ENCODE measurements at regions not wholly inside any gene's neighbourhood (a gene's known extent, or its start where the extent isn't known, plus 50 kb on each side); places are given as distances from the start of the nearest gene placed in this dataset.

DNA sequence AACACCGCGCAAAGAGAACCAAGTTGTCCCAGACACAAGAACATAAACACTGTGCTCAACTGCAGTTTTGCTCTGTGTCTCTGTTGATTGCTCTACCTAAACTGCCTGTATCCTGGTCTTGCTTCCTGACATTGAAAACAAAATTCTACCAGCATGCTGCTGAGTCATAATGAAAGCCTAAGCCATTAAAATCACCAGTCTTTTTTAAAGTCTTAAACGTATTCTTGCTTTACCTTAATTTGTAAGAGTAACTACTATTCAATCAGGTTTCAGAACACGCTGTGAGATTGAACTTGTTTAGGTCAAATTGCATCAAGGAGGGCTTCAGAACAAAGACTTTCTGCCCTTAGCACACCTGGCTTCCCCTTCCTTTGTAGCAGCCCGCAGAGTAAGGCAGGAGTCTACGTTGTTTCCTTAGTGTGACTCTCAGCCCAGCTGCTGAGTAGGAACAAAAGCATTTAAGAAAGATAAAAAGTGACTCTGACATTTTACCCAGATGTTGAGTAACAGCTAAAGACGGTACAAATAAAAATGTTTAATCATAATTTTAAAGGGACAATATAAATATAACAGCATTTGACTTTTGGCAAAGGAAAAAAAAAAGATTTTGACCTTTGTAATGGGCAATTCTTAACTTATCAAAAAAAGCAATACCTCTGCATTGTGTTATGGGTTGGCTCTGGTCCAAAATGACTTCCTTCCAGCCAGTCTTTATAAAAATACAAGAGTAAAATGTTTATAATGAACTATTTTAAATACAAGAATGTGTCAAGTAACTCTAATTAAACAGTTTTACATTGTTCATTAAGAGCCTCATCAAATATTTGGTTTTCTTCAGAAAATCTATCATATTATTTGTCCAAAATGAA is 186.9 kb upstream of the ADGRL4 start:
- Histone ChIP-seq H2AFZ (ENCODE audit: low read length) (no peak overlapping the region), H4K20me1 (ENCODE audit: insufficient read depth, low read length) (no peaks in the 10 kb centered on the region), H3K27me3 (ENCODE audit: insufficient read depth, low read length) (no peaks in the 10 kb centered on the region), H3K4me3 (ENCODE audit: low read depth, low read length, poor library complexity, severe bottlenecking) (no peak overlapping the region), H3F3A (ENCODE audit: insufficient read depth, low read length) (no peaks in the 10 kb centered on the region), H3K9me2 (ENCODE audit: low read depth, low read length) (no peaks in the 10 kb centered on the region), H3K36me3 (ENCODE audit: insufficient read depth, low read length) (no peaks in the 10 kb centered on the region), H3K79me2 (ENCODE audit: insufficient read depth, low read length) (no peaks in the 10 kb centered on the region), H3K27ac (ENCODE audit: low read depth, low read length, poor library complexity, severe bottlenecking) (peak overlapping the region; percentile 80), H3K4me1 (ENCODE audit: insufficient read depth, low read length, severe bottlenecking) (peaks cover 31% of the 10 kb centered on the region), H3K4me2 (ENCODE audit: low read length) (no peak overlapping the region; the same call in 1 of the 2 replicates), H3K9me3 (ENCODE audit: low read length) (no peaks in the 10 kb centered on the region), H3K9ac (ENCODE audit: low read length) (no peak overlapping the region)
- TF ChIP-seq EZH2 (IDR thresholded peaks at IDR 0.05; ENCODE audit: borderline replicate concordance, low read length): no peak
- TF ChIP-seq, protein P1, sequence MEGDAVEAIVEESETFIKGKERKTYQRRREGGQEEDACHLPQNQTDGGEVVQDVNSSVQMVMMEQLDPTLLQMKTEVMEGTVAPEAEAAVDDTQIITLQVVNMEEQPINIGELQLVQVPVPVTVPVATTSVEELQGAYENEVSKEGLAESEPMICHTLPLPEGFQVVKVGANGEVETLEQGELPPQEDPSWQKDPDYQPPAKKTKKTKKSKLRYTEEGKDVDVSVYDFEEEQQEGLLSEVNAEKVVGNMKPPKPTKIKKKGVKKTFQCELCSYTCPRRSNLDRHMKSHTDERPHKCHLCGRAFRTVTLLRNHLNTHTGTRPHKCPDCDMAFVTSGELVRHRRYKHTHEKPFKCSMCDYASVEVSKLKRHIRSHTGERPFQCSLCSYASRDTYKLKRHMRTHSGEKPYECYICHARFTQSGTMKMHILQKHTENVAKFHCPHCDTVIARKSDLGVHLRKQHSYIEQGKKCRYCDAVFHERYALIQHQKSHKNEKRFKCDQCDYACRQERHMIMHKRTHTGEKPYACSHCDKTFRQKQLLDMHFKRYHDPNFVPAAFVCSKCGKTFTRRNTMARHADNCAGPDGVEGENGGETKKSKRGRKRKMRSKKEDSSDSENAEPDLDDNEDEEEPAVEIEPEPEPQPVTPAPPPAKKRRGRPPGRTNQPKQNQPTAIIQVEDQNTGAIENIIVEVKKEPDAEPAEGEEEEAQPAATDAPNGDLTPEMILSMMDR (IDR thresholded peaks at IDR 0.05; ENCODE audit: low read length): no peak

DNA sequence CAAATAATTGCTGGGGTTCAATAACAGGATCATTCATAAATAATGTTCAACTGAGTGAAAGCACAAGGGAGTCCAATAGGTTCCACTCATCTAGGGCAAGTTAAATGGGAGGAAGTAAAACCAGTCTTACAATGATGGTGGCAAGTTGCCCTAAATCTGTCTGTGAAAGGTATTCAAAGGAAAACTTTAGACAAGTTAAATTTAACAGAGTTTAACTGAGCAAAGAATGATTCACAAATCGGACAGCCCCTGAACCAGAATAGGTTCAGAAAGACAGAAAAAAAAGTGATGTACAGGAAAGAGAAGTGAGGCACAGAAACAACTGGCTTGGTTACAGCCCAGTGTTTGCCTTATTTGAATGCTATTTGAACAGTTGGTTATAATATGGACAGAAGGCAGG is 183.5 kb upstream of the ADGRL4 start:
- H3K27me3 ChIP-seq (ENCODE audit: insufficient read depth, low read length): no peaks in the 10 kb centered on the region
- H2AFZ ChIP-seq (ENCODE audit: low read length): no peak overlapping the region
- peaks cover 31% of the 10 kb centered on the region for H3K4me1 ChIP-seq (ENCODE audit: insufficient read depth, low read length, severe bottlenecking)
- H3K9me3 ChIP-seq (ENCODE audit: low read length): no peaks in the 10 kb centered on the region
- peak overlapping the region; percentile 62 for H3K27ac ChIP-seq (ENCODE audit: low read depth, low read length, poor library complexity, severe bottlenecking)
- H3K36me3 ChIP-seq (ENCODE audit: insufficient read depth, low read length): no peaks in the 10 kb centered on the region
- H3F3A ChIP-seq (ENCODE audit: insufficient read depth, low read length): no peaks in the 10 kb centered on the region
- H3K79me2 ChIP-seq (ENCODE audit: insufficient read depth, low read length): no peaks in the 10 kb centered on the region
- H4K20me1 ChIP-seq (ENCODE audit: insufficient read depth, low read length): no peaks in the 10 kb centered on the region
- no peak overlapping the region for H3K9ac ChIP-seq (ENCODE audit: low read length)
- H3K4me2 ChIP-seq (ENCODE audit: low read length): no peak overlapping the region
- no peak overlapping the region for H3K4me3 ChIP-seq (ENCODE audit: low read depth, low read length, poor library complexity, severe bottlenecking)
- H3K9me2 ChIP-seq (ENCODE audit: low read depth, low read length): no peaks in the 10 kb centered on the region
- TF ChIP-seq EZH2 (IDR thresholded peaks at IDR 0.05; ENCODE audit: borderline replicate concordance, low read length): no peak
- TF ChIP-seq, protein P1 (IDR thresholded peaks at IDR 0.05; ENCODE audit: low read length): no peak

DNA sequence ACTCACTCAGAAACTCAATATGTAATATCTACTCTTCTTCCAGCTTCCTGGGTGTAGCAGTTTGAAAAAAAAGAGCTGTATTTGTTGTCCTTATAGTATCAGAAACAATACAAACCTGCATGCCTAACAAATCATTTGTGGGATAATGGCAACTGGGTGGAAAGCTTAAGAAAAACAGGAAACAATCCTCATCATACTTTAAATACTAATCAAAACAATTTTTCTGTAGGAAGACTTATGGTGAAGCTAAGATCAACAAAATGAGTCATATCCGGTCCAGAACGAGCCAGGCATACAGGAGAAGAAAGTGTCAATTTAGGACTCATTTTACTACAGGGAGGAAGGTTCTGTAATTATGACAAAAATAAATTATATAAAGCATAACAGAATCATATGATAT is 181.8 kb upstream of the ADGRL4 start:
- H3K27ac ChIP-seq (ENCODE audit: low read depth, low read length, poor library complexity, severe bottlenecking): no peak overlapping the region
- no peaks in the 10 kb centered on the region for H3K9me2 ChIP-seq (ENCODE audit: low read depth, low read length)
- H3K9ac ChIP-seq (ENCODE audit: low read length): no peak overlapping the region
- H4K20me1 ChIP-seq (ENCODE audit: insufficient read depth, low read length): no peaks in the 10 kb centered on the region
- peaks cover 26% of the 10 kb centered on the region for H3K4me1 ChIP-seq (ENCODE audit: insufficient read depth, low read length, severe bottlenecking)
- no peak overlapping the region for H3K4me3 ChIP-seq (ENCODE audit: low read depth, low read length, poor library complexity, severe bottlenecking)
- H3K9me3 ChIP-seq (ENCODE audit: low read length): no peaks in the 10 kb centered on the region
- H3F3A ChIP-seq (ENCODE audit: insufficient read depth, low read length): no peaks in the 10 kb centered on the region
- no peak for TF ChIP-seq EZH2 (IDR thresholded peaks at IDR 0.05; ENCODE audit: borderline replicate concordance, low read length)
- TF ChIP-seq, protein P1 (IDR thresholded peaks at IDR 0.05; ENCODE audit: low read length): no peak
- no peak overlapping the region for H3K4me2 ChIP-seq (ENCODE audit: low read length)
- no peak overlapping the region for H2AFZ ChIP-seq (ENCODE audit: low read length)
- H3K27me3 ChIP-seq (ENCODE audit: insufficient read depth, low read length): no peaks in the 10 kb centered on the region
- H3K79me2 ChIP-seq (ENCODE audit: insufficient read depth, low read length): no peaks in the 10 kb centered on the region
- no peaks in the 10 kb centered on the region for H3K36me3 ChIP-seq (ENCODE audit: insufficient read depth, low read length)
